Fibroblast of skin of left quadriceps (primary cell): ENCODE measurements at regions not wholly inside any gene's neighbourhood (a gene's known extent, or its start where the extent isn't known, plus 50 kb on each side); places are given as distances from the start of the nearest gene placed in this dataset.

ENCODE experiments used
- DNase-seq, 2 experiments: peaks; one replicate each; pipeline ENCODE4 v3.0.0-alpha.2; 2013; ENCODE audit warnings: low read depth in 2 of 2

- no peak for DNase-seq
These were observed 144.6 kb upstream of the MAP9 start for GRCh38 chr4:155521382-155521781.

DNA sequence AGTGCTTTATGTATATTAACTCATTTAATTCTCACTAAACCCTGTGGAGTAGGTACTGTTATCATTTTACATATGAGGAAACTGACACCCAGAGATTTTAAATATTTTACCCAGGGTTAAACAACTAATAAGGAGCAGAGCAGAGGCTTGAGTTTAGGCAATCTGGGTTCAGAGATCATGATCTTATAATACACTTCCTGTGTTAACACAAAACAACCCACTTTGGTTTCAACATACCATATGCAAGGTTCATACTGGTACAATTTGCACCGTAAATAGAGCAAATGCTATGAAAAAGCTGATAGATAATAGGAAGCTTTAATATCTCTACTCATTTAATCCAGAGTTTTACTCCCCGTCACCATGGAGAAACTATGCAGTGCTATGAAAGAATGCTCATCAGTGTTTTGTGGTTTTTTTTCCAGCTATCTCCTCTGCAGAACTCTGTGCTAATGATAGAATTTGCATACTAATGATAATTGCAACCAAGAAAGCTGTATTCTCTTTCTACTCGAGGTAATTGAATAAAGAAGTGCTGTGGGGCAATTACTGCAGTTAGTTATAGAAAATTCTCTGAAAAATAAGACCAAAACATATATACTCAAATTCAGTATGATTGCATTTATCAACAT lies 138.8 kb upstream of the MAP9 start:
- no peak for DNase-seq

DNA sequence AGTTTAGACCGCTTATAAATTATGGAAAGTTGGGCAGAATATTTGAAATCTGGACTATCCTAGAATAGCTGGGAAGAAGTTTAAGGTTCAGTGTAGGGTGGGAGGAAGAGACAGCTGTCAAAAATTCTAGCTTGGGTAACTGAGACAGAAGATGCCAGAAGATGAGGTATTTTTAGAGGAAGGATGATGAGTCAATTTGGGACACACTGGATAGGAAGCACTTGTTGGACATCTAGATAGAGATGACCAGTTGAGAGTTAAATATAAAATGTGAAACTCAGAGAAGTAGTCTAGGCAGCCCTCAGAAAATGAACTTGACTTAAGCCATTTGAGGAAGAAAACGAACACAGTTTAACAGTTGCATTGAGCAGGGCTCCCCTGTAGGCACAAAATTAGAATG lies 137.9 kb upstream of the MAP9 start:
- no peak for DNase-seq

DNA sequence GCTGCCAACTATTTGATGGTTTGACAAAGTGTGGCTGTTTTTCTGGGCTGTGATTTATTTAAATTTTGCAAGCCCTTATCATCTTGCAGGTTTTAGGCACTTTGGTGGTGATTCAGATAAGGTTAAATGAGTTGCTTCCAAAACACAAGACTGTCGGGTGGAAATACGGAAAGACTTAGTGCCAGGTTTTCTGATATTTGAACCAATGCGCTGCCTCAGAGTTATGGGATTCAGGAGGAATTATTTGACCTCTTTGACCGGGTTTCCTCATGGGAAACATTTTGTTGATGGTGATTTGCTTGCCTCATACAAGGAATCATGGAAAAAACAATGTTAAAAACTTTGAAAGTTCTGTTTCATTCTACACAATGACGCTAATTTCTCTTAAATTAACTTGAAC lies 136.1 kb upstream of the MAP9 start:
- no peak for DNase-seq

GRCh38 chr4:155512046-155512445 lies 135.3 kb upstream of the MAP9 start:
- no peak for DNase-seq

- no peak for DNase-seq
These were observed 134.0 kb upstream of the MAP9 start for GRCh38 chr4:155510771-155511170.

GRCh38 chr4:155509555-155509954 lies 132.8 kb upstream of the MAP9 start:
- peak in 1 of 2 experiments; percentile 27 for DNase-seq

DNA sequence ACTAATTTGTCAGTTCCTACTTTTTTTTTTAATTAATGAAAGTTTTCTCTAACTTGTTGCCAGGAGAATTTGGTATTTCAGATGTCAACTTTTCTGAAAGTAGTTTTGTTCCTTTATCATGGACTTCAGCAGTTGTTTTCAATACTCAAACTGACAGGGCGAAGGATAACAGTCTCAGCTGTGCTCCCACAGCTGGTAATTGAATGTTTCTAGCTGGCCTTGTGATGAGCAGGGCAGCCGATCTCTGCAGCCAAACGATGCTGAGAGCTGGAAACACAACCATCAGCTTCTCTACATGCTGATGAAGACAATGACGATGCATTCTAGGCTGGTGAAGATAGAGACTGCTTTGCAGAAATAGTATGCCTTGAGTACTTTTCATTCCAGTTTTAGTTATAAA lies 130.0 kb upstream of the MAP9 start:
- DNase-seq = no peak

- DNase-seq = no peak
These were observed 128.6 kb upstream of the MAP9 start for GRCh38 chr4:155505321-155505720.

- no peak for DNase-seq
These were observed 120.5 kb upstream of the MAP9 start for GRCh38 chr4:155497306-155497705.

DNA sequence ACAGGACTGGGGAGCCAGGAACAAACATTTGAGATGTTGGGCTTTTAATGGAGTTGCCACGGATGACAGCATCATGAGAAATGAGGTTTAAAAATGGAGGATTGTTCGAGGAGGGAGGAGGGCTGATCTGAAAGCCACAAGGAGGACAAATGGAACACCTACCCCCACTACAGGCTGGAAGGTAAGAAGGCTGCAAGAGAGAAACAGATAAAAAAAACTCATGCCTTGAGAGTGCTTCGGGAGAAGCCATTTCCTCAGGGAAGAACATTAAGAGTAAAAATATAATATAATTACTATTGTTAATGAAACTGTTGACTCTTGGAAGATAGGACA lies 119.5 kb upstream of the MAP9 start:
- no peak for DNase-seq

DNA sequence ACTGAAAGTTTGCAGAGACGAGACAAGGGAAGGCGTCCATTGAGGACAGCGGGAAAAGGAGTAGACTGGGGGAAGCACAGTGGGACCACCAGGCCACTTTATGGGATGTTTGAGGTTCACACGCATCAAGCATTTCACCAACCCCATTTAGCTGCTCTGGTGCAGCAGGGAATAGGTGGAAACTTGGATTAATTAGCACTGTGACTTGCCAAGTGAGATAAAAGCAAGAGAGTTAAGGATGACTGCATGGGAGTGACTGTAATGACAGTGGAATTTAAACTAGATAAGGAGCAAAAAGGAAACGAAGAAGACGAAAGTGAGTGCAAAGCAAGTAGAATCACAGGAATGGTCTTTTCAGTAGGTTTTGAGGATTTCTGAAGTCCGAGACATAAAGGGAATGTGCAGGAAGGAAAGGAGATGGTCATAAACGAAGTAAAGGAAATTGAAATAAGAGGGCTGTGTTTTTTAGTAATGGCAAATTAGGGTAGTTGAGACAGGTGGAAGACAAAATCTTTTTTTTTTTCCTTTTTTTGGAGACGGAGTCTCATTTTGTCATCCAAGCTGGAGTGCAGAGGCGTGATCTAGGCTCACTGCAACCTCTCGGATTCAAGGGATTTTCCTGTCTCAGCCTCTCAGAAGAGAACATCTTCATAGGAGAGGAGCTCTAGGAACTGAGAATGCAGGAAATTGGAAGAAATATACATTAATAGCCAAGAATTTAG lies 119.0 kb upstream of the MAP9 start:
- DNase-seq = no peak

GRCh38 chr4:155494037-155494718 lies 117.4 kb upstream of the MAP9 start:
- DNase-seq = no peak

- no peak for DNase-seq
These were observed 114.8 kb upstream of the MAP9 start for GRCh38 chr4:155491336-155492120.

- DNase-seq = no peak
These were observed 112.5 kb upstream of the MAP9 start for GRCh38 chr4:155489271-155489670.

GRCh38 chr4:155488691-155489090 lies 111.9 kb upstream of the MAP9 start:
- no peak for DNase-seq

DNA sequence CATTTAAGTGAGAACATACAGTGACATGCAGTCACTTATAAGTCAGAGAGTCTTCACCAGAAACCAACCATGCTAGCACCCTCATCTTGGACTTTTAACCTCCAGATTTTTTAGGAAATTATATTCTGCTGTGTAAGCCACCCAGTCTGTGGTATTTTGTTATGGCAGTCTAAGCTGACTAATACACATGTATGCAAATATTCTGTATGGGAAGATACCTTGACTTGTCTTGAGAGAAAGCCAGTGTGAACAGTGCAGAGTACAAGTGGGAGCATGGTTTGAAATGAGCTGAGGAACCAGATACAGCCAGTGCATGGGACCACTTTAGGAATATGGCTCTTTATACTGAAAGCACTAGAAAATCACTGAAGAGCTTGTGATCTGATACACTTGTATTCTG lies 110.4 kb upstream of the MAP9 start:
- DNase-seq = no peak

GRCh38 chr4:155481150-155481549 lies 104.4 kb upstream of the MAP9 start:
- no peak for DNase-seq

GRCh38 chr4:155479835-155480234 lies 103.1 kb upstream of the MAP9 start:
- DNase-seq = no peak

- DNase-seq = no peak
These were observed 101.6 kb upstream of the MAP9 start for GRCh38 chr4:155478336-155478835.

- DNase-seq = no peak
These were observed 98.0 kb upstream of the MAP9 start for GRCh38 chr4:155474758-155475157.

DNA sequence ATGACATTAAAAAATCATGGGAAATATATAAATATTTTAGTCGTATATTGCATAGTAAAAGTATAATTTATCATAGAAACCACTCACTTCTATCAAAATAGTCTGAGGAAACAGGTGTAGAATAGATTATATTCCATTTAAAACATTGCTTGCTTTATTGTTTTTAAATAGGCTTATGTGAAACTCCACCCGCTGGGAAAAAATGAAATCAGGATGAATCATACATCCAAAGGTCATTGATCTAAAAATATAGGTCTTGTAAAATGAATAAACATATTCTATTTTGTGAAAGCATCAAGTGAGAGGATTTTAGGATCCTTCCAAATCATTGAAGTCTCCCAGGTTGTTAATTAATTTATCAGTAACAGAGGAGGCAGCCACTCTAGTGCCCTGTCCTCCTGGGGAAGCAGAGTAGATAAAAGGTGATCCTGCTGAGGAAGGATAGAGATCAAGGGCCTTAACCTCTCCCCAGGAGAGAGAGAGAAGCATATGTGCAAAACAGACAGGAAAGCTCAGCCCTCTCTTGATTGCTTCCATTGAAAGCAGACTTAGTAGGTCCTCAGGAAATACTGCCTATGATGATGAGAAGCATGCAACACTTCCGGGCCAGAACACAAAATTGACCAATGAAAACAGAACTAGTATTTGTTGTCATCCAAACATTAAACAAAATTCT lies 96.8 kb upstream of the MAP9 start:
- no peak for DNase-seq
